ENCODE measurements at regions not wholly inside any gene's neighbourhood (a gene's known extent, or its start where the extent isn't known, plus 50 kb on each side); places are given as distances from the start of the nearest gene placed in this dataset.
"Not testable (repeated sequence)": the region's sequence is repeated elsewhere in the genome, so short reads cannot be mapped to it uniquely, and the experiment has no call there.

DNA sequence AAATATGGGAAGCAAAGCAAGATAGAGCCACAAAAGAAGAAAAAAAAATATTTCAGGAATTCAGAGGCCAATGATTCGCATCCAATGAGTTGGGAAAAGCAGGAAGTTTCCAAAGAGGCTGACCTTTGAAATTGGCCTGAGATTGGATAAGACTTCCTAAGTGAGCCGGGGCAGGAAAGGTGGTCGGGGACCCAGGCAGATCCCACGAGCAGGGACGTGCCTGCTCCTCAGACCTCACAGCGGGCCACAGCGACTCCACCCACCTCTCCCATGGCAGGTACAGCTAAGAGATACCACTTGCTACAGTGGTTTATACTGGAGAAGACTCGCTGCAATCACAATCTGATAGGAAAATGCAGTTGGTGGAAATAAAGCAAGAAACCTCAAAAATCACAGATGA lies 102.8 kb upstream of the SALL3 start:
- DNase-seq (ENCODE audit: low spot score), result peak; percentile 31
- TF ChIP-seq, protein P1, sequence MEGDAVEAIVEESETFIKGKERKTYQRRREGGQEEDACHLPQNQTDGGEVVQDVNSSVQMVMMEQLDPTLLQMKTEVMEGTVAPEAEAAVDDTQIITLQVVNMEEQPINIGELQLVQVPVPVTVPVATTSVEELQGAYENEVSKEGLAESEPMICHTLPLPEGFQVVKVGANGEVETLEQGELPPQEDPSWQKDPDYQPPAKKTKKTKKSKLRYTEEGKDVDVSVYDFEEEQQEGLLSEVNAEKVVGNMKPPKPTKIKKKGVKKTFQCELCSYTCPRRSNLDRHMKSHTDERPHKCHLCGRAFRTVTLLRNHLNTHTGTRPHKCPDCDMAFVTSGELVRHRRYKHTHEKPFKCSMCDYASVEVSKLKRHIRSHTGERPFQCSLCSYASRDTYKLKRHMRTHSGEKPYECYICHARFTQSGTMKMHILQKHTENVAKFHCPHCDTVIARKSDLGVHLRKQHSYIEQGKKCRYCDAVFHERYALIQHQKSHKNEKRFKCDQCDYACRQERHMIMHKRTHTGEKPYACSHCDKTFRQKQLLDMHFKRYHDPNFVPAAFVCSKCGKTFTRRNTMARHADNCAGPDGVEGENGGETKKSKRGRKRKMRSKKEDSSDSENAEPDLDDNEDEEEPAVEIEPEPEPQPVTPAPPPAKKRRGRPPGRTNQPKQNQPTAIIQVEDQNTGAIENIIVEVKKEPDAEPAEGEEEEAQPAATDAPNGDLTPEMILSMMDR (IDR thresholded peaks at IDR 0.05), result no peak
- no peak overlapping the region for H3K4me3 ChIP-seq
- H3K27ac ChIP-seq, result no peak overlapping the region

DNA sequence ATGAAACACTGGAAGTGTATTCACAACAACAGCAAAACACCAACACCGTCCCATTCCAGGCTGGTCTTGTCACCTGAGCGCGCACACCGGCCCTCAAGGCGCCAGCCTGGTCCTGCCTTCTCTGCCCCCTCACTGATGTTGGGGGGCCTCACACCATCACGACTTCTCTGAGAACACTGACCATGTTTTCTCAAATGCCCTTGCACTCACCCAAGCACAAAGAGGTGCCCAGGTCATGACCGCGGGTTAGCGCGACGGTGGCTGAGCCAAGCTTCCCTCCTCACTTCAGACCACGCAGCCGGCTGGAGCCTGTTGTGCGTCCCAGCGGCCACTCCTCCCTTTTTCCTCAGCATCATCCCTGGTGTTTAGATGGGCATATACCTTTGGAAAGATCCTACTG lies 101.3 kb upstream of the SALL3 start:
- Histone ChIP-seq H3K27ac (no peak overlapping the region), H3K4me3 (no peak overlapping the region)
- DNase-seq (ENCODE audit: low spot score), result no peak
- TF ChIP-seq, protein P1 (IDR thresholded peaks at IDR 0.05), result no peak

DNA sequence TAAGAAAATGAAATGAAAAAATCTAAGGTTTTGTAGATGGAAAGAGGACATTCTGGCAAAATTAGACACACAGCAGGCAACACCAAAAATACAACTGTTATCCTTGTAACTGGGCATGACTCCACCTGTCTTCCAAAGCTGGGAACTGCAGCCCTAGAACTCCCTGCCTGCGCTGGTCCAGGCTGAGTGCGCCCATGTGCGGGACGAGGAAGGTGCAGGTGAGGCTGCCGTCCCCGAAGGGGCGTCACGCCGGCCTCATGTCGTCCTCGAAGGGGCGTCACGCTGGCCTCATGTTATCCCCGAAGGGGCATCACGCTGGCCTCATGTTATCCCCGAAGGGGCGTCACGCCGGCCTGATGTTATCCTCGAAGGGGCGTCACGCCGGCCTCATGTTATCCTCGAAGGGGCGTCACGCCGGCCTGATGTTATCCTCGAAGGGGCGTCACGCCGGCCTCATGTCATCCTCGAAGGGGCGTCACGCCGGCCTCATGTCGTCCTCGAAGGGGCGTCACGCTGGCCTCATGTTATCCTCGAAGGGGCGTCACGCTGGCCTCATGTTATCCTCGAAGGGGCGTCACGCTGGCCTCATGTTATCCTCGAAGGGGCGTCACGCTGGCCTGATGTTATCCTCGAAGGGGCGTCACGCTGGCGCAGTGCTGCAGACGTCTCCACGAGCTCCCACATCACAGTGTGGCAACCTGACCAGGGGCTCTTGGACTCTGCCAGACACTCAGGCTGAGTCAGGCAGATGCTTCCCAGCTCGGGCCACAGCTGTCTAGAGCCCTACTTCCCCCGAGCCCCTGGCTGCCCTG lies 100.3 kb upstream of the SALL3 start:
- H3K4me3 ChIP-seq, H3K27ac ChIP-seq: not testable (repeated sequence)
- DNase-seq (ENCODE audit: low spot score), result peak; percentile 43

DNA sequence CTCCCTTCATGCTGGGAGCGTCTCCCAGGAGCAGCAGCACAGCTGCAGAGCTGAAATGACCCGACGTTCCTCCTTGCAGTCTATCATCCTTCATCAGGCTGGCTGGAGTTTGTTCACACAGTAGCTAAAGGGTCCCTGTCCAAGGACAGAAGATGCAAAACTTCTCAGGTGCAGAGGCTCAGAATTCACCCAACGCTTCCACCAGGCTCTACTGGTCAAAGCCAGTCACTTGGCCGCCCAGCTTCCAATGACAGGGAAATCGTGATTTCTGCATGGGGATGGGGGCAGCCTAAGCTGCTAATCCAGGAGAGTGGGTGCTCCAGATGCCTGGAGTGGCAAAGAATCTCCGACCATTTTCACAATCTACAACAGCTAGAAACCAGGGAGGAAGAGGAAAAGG lies 97.0 kb upstream of the SALL3 start:
- peak; percentile 33 for DNase-seq (ENCODE audit: low spot score)
- H3K4me3 ChIP-seq, result no peak overlapping the region
- no peak overlapping the region for H3K27ac ChIP-seq
- TF ChIP-seq, protein P1 (IDR thresholded peaks at IDR 0.05), result no peak

DNA sequence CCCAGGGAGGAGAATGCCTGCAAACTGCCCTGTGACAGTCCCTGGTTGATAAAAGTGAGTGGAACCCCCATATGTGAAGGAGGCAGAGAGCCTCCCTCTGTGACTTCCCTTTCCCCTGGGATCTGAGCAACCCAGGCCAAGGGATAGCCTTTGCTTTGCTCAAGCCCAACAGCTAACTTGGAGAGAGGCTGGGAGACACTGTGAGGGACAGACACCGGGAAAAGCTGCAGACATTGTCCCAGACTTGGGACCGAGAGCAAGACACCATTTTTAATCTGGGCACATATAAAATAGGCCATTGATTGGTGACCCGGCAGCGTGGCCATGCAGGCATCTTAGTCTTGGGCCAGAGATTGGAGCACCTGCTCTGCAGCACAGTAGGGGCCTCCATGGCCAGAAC lies 96.1 kb upstream of the SALL3 start:
- H3K4me3 ChIP-seq, result no peak overlapping the region
- TF ChIP-seq, protein P1 (IDR thresholded peaks at IDR 0.05), result no peak
- no peak overlapping the region for H3K27ac ChIP-seq
- peak; percentile 55 for DNase-seq (ENCODE audit: low spot score)

DNA sequence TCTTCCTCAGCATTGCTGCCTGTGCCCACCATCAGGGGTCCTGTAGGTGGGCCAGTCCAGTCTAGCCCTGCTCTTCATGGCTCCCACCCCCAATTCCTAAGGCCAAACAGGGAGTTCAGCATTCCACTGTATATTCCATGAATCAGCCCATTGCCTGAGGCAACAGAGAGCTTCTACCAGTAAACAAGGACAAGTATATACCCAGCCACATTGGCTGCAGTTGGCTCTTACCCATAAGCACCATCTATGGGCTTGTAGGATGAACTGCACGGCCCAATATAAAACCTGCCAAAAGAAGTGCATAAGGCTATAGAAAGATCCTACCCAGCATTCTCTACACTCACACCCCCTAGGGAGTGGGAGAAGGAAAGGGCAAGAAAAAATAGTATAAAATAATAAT lies 95.1 kb upstream of the SALL3 start:
- TF ChIP-seq, protein P1 (IDR thresholded peaks at IDR 0.05), result no peak
- no peak for DNase-seq (ENCODE audit: low spot score)
- H3K4me3 ChIP-seq, result no peak overlapping the region
- H3K27ac ChIP-seq, result no peak overlapping the region

DNA sequence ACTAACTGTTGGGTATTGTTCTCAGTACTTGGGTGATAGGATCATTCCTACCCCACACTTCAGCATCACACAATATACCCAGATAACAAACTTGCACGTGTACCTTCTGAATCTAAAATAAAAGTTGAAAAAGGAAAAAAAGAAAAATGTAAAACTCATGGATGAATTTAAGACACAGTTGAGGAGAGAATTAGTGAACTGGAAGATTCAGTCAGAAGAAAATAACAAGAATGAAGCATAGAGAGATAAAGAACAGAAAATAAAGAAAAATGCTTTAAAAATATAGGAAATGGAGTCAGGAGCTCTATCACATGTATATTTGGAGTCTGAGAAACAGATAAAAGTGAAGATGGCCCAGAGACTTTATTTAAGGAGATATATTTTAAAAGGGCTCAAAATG lies 90.4 kb upstream of the SALL3 start:
- Histone ChIP-seq H3K27ac (no peak overlapping the region), H3K4me3 (no peak overlapping the region)
- DNase-seq (ENCODE audit: low spot score), result no peak
- TF ChIP-seq, protein P1 (IDR thresholded peaks at IDR 0.05), result no peak

Measured in coronary artery (tissue), 2 donors.